Globus pallidus (tissue), 1 donor: ENCODE measurements at regions not wholly inside any gene's neighbourhood (a gene's known extent, or its start where the extent isn't known, plus 50 kb on each side); places are given as distances from the start of the nearest gene placed in this dataset.

Experiments
- DNase-seq: peaks from one replicate; pipeline ENCODE4 v3.0.0-alpha.2; 2015; ENCODE audit warnings: low spot score

DNA sequence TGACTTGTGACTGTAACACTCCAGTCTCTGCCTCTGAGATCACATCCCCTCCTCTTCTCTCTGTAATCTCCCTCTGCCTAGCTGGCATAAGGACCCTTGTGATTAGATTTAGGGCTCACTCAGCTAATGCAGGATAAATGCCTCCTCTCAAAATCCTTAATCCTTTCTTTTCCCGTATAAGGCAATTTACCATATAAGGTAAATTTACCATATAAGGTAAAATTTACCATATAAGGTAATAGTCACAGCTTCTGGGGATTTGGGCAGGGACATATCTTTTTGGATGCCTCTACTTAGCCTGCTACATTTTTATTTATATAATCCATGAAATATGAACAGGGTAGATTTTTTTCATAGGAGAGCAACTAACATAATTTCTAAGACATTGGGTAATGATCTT is 318.0 kb upstream of the PUM3 start:
- DNase-seq: no peak

DNA sequence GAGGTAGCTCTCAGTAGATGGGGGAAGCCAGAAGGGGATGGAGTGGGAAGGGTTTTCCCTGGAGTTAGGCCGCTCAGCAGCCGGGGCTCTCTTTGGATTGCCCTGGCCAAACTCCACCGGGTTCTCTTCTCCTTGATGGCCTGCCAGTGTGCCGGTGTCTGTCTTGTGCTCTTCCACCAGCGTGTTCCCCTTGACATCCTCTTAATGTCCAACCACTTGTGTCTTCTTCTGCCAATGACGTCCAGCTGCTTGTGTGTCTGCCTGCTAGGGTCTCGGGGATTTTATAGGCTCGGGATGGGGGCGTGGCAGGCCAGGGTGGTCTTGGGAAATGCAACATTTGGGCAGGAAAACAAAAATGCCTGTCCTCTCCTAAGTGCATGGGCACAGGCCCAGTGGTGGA is 313.1 kb upstream of the PUM3 start:
- DNase-seq: no peak

DNA sequence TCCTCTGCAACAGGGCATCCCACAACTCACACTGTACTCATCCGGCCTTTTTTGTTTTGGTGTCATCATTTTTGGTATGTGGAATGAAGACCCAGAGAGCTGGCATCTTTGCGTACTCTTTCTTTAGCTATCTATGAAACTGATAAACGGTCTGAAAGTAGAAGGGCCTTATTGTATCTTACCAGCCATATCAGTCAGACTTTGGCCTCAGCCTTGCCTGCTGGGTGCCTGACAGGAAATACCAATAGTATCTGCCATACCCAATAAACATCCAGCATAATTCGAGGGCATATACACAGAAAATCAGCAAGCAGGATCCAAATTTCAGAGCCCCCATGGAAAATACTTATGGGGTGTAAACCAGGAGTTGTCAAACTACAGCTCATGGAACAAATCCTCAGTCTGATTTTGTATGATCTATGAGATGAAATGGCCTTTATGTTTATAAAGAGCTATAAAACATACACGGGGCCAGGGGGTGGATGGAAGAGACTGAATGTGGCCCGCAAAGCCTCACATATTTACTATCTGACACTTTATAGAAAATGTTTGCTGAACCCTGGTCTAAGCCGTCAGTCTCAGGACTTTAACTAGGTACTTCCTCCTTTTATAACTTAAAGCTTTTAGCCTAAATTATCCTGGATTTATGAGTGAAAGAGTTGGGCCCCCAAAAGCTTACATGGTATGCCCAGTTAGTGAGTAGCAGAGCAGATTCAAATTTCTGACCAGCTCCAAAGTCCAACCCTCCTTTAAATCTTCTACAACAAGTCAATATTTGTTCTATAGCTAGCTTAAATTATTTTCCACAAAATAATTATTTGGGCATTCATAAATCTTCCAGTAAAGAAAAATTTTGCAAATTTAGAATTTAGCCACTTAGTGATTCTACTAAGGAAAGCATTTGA is 308.0 kb upstream of the PUM3 start:
- no peak for DNase-seq

GRCh38 chr9:3150074-3150473 is 306.2 kb upstream of the PUM3 start:
- DNase-seq: no peak

DNA sequence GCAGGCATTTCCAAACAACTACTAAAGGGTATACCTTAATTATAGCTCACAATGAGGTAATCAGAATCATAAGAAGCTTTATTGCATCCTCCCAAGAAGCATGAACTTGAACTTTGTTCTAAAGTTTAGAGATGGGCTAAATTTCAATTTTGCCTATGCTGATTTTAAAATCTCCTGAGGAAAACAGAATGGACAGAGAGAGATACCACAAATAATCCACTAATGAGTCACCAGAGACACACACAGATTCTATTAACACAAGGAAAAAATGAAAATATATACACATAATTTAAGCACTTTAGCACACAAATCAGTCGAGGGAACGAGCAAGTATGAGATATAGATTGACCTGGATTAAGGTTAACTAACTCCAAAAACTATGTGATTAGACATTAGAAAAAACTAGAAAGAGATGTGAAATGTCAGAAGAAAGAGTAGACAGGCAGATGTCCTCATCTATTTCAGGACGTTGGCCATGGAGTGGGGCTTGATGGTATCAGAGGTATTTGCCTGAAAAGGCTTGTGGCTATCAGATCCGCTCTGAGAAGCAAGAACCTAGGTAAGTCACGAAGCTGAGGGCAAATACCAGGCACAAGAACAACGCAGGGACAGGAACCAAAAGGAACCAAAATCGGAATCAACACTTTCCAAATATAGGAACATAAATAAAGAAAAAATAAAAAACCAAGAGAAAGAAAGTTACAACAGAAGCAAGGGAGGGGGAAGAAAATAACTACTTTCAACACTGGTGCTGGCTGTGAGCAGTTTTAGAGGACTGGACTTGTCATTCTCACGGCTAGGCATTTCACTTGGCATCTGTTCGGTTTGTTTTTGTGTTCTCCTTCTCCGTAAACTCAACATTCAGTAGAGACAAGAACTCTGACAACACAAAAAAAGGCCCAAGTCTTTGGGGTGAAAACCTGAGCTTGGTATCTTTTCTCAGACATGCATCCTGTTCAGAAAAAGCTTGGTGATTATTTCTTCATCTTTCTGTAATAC is 294.6 kb upstream of the PUM3 start:
- DNase-seq: no peak

DNA sequence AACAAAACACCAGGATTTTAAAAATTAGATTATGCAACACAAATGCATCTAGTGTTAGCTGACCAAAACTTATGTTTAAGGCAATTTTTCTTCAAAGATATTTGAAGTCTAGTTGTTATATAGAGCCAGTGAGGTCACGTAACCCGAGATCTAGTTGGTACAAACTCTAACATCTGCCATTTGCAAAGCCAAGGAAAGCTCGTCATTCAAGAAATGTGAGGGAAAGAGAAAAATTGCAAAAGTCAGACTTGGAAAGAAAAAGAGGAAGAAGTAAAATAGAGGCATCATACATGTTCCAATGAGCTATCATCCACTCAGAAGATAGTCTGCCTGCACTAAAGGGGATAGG is 293.4 kb upstream of the PUM3 start:
- DNase-seq: no peak

DNA sequence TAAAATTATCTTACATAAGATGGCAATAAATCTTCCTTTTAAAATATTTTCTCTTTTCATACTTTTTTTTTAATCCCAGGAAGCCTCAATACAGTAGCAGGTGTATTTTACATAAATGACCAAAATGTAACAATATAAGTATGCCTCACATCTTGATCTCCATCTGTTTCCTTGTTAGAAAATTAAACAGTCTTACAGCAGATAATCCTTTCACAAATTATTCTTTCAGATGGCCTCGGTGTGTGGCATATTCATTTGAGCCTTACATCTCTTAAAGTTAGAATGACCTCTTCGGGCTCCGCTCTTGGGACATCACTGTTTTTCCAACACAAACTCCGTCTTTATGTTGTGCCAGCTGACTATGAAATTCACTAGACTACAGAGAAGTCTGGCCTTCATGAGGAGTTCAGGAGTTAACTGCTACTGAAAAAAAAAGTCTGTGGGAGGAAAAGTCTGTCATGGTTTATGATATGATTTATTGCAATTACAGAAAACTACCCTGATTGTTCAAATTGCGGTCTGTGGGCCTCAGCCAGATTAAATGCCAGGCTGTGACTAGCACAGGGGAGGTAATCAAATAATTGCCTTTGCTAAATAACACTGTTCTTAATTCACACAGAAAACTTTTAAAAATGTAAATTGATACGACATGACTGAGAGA is 292.9 kb upstream of the PUM3 start:
- DNase-seq: no peak

DNA sequence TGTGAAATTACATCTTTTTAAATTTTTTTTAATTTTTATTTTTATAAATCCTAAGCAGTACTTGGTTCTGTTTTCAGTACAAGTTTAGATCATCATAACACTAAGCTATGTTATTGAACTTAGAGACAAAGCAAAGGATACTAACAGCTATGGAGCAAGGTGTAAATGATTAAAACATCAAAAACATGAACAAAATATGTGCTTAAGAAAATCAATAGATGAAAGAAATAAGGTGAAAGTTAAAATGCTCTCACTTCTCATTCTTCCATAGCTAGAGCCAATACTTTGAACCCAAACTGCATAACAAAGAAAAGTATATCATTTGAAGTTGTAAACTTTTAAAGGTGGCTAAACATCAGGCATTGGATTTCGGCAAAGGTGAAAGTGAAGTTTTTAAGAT is 292.3 kb upstream of the PUM3 start:
- no peak for DNase-seq

GRCh38 chr9:3127564-3127963 is 283.7 kb upstream of the PUM3 start:
- no peak for DNase-seq

DNA sequence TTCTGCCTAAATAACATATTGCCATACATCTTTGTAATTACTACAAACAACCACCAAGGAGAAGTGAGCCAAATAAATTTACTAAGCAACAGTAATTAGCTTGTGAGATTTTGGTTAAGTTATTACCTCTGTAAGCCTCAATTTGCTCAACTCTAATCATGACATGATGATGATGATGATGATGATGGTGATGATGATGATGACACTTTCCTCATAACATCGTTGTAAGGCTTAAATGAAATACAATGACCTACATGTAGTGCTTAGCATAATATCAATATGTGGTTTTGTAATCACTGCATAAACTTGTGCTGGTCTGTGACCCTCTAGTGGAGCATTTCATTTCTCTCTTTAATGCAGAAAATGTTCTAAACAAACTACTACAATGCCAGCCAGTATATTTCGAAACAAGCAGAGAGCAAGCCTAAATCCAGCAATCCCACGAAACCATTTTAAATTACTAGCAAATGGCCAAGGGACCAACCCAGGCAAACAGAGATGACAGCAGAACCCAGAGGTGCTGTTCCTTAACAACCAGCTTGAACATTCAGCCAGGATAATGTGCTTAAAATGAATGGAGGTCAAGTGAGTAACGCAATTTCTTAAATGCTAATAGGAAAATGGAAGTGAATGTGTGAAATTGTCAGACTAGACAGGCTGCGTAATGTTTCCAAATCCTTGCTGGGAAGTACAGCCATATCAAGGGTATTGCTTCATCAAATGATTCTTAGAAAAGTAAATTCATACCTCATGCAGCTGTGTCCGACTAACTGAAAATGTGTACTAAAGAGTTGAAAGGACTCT is 281.9 kb upstream of the PUM3 start:
- DNase-seq: no peak

DNA sequence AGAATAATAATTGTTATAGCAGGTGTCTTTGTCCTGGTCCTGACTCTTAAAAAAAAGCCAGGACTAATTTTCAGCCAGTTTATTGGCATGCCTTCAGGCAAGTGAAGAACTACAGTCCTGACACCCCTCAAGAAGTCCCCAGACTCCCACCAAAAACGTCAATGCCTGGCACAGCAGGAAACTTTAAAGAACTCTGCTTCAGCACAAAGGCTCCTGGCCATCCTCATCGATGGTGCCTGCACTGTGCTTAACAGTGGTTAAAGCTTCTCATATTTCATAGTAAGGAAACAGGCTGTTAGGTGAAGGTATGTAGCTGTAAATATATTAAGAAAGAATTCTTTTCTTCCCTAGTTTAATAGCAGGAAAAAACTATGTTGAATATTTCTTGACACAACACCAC is 280.1 kb upstream of the PUM3 start:
- DNase-seq: no peak

- no peak for DNase-seq
Observed at GRCh38 chr9:3118081-3118480, 274.2 kb upstream of the PUM3 start.

DNA sequence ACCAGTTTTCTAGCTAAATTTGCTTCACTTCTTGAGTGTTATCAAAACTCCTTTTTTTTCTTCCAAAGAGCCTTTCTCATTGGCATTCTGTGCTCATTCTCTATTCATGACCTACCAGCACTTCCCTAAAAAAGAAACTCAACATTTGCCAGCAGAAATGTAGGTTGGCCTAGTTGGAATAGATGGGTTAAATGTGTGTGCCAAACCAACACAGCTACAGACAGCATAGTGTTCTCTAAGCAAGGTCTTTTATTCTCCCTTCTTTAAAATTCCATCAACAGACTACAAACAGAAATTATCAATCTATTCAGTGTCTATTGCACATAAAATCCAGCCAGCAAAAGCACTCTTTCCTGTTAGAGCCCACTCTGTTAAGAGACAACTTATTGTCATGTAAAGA is 255.8 kb upstream of the PUM3 start:
- peak; percentile 31 for DNase-seq

DNA sequence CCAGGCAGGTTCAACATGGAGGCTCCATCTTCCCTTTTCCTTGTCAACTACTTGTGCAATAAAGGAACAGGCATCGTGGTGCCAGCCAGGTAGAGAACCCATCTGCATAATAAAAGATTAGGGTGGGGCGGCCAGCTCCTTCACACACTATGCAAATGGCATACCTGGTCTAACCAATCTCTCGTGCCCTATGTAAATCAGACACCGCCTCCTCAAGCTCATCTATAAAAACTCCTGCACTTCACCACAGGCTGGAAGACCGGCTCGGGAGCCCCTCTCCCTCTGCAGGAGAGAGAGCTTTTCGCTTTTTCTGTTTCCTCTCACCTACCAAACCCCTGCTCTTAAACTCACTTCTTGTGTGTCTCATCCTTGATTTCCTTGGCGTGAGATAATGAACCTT is 244.3 kb upstream of the PUM3 start:
- no peak for DNase-seq

GRCh38 chr9:3087697-3088096 is 243.8 kb upstream of the PUM3 start:
- DNase-seq: no peak

GRCh38 chr9:3080951-3081350 is 237.1 kb upstream of the PUM3 start:
- DNase-seq: no peak

- no peak for DNase-seq
Observed at GRCh38 chr9:3074247-3074646, 230.4 kb upstream of the PUM3 start.

DNA sequence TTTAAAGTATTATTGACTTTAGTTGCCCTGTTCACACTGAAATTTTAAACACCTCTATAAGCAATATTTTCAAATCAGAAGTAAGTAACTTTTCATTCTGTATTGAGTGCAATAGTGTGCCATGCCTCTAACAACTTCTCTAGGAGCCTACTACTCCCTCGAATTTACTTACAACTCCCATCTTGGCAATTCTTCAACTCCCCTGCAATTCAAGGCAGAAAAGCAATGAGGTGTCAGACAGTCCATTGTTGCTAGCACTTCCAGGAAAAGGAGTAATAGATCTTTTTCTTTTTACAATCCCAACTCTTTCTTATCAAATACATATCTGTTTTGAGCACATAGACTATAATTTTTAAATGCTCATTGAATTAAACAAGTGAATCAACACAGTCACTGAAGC is 222.7 kb upstream of the PUM3 start:
- DNase-seq: no peak

GRCh38 chr9:3059781-3060468 is 216.0 kb upstream of the PUM3 start:
- no peak for DNase-seq

- no peak for DNase-seq
Observed at GRCh38 chr9:3058409-3058808, 214.5 kb upstream of the PUM3 start.

DNA sequence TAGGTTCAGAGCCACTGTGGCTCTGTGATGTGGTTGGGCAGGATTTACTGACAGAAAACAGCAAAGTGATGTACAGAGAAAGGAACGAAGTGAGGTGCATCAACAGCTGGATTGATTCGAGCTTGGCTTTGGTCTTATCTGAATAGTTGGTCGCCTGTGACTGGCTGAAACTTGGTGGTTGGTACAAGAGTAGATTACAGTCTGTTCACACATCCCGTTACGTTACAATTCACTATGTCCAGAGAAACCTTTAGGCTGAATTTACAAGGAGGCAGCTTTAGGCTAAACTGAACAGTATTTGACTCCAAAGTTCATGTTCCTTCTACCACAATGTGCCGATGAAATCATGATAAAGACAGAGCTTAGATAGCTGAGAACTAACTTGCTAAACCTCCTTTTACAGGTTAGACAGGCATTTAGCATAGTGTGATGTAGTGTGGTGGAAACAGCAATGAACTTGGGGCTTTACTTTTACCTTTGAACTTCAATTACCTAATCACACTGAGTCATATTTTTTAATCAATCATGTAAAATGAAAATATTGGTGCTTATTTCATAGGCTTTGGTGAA is 210.2 kb upstream of the PUM3 start:
- DNase-seq: no peak
